ENCODE measurements at regions not wholly inside any gene's neighbourhood (a gene's known extent, or its start where the extent isn't known, plus 50 kb on each side); places are given as distances from the start of the nearest gene placed in this dataset.

GRCh38 chr10:64529003-64529350, 1007.8 kb downstream of the REEP3 start:
- H3K27ac Mint-ChIP-seq (ENCODE audit: low read depth, unreplicated experiment), result no peak overlapping the region
- no TSS peak for BruUV-seq (replicated peaks)
- no peaks in the 10 kb centered on the region for H3K4me1 Mint-ChIP-seq (ENCODE audit: insufficient read depth, unreplicated experiment)
- H3K9me3 Mint-ChIP-seq (ENCODE audit: unreplicated experiment), result no peaks in the 10 kb centered on the region
- no peak for TF ChIP-seq CTCF (IDR thresholded peaks at IDR 0.05; ENCODE audit: unreplicated experiment)
- intact Hi-C loops (cut with micrococcal nuclease), result no loop called here
- DNase-seq (ENCODE audit: unreplicated experiment), result no peak
- no peaks in the 10 kb centered on the region for H3K36me3 Mint-ChIP-seq (ENCODE audit: insufficient read depth, unreplicated experiment)
- no peaks in the 10 kb centered on the region for H3K27me3 Mint-ChIP-seq (ENCODE audit: insufficient read depth, unreplicated experiment)
- CTCF ChIA-PET, result interaction anchor here (0.6 kb wide), 2 partner anchors 466 to 599 kb away, joined by 3 read pairs; no protein-coding TSS in a partner anchor
- H3K4me3 Mint-ChIP-seq (ENCODE audit: unreplicated experiment), result no peak overlapping the region
- POLR2A ChIA-PET, result interaction anchor here (1.3 kb wide), 1 partner anchor 365 kb away, joined by 3 read pairs; no protein-coding TSS in a partner anchor

- no peaks in the 10 kb centered on the region for H3K4me1 Mint-ChIP-seq (ENCODE audit: insufficient read depth, unreplicated experiment)
- no peak for TF ChIP-seq CTCF (IDR thresholded peaks at IDR 0.05; ENCODE audit: unreplicated experiment)
- H3K27ac Mint-ChIP-seq (ENCODE audit: low read depth, unreplicated experiment), result no peak overlapping the region
Measured at GRCh38 chr10:64534616-64535015, 1013.4 kb downstream of the REEP3 start.

GRCh38 chr10:64535131-64535867, 1014.1 kb downstream of the REEP3 start:
- Mint-ChIP-seq H3K36me3 (ENCODE audit: insufficient read depth, unreplicated experiment) (no peaks in the 10 kb centered on the region), H3K27me3 (ENCODE audit: insufficient read depth, unreplicated experiment) (no peaks in the 10 kb centered on the region), H3K9me3 (ENCODE audit: unreplicated experiment) (no peaks in the 10 kb centered on the region), H3K4me3 (ENCODE audit: unreplicated experiment) (no peak overlapping the region), H3K27ac (ENCODE audit: low read depth, unreplicated experiment) (no peak overlapping the region), H3K4me1 (ENCODE audit: insufficient read depth, unreplicated experiment) (no peaks in the 10 kb centered on the region)
- POLR2A ChIA-PET, result no interaction called here
- TF ChIP-seq CTCF (IDR thresholded peaks at IDR 0.05; ENCODE audit: unreplicated experiment), result no peak
- intact Hi-C loops (cut with micrococcal nuclease), result no loop called here
- DNase-seq (ENCODE audit: unreplicated experiment), result no peak
- CTCF ChIA-PET, result no interaction called here
- BruUV-seq (replicated peaks), result no TSS peak

More at GRCh38 chr10:64534616-64535015, 1013.4 kb downstream of the REEP3 start:
- POLR2A ChIA-PET, result no interaction called here
- Mint-ChIP-seq H3K27me3 (ENCODE audit: insufficient read depth, unreplicated experiment) (no peaks in the 10 kb centered on the region), H3K9me3 (ENCODE audit: unreplicated experiment) (no peaks in the 10 kb centered on the region), H3K36me3 (ENCODE audit: insufficient read depth, unreplicated experiment) (no peaks in the 10 kb centered on the region), H3K4me3 (ENCODE audit: unreplicated experiment) (no peak overlapping the region)
- intact Hi-C loops (cut with micrococcal nuclease), result no loop called here
- no peak for DNase-seq (ENCODE audit: unreplicated experiment)
- BruUV-seq (replicated peaks), result no TSS peak
- CTCF ChIA-PET, result no interaction called here

GRCh38 chr10:64537112-64537511, 1015.9 kb downstream of the REEP3 start:
- H3K9me3 Mint-ChIP-seq (ENCODE audit: unreplicated experiment), result no peaks in the 10 kb centered on the region
- POLR2A ChIA-PET, result no interaction called here
- intact Hi-C loops (cut with micrococcal nuclease), result no loop called here

More at GRCh38 chr10:64537112-64537511, 1015.9 kb downstream of the REEP3 start:
- TF ChIP-seq CTCF (IDR thresholded peaks at IDR 0.05; ENCODE audit: unreplicated experiment), result no peak
- no TSS peak for BruUV-seq (replicated peaks)
- no peak overlapping the region for H3K27ac Mint-ChIP-seq (ENCODE audit: low read depth, unreplicated experiment)
- CTCF ChIA-PET, result interaction anchor here (0.7 kb wide), 1 partner anchor 142 kb away, joined by 3 read pairs; no protein-coding TSS in a partner anchor
- no peak overlapping the region for H3K4me3 Mint-ChIP-seq (ENCODE audit: unreplicated experiment)
- no peak for DNase-seq (ENCODE audit: unreplicated experiment)
- H3K4me1 Mint-ChIP-seq (ENCODE audit: insufficient read depth, unreplicated experiment), result no peaks in the 10 kb centered on the region
- H3K36me3 Mint-ChIP-seq (ENCODE audit: insufficient read depth, unreplicated experiment), result no peaks in the 10 kb centered on the region
- H3K27me3 Mint-ChIP-seq (ENCODE audit: insufficient read depth, unreplicated experiment), result no peaks in the 10 kb centered on the region

All from MCF 10A (cell line).